ENCODE measurements at regions not wholly inside any gene's neighbourhood (a gene's known extent, or its start where the extent isn't known, plus 50 kb on each side); places are given as distances from the start of the nearest gene placed in this dataset.

GRCh38 chr5:56288873-56289601 is 55.9 kb upstream of the ANKRD55 start:
- Histone ChIP-seq H3K36me3 (ENCODE audit: control insufficient read depth in 1 of 2, insufficient read depth in 2 of 2, low read length in 1 of 2) (no peaks in the 10 kb centered on the region), H3K27me3 (ENCODE audit: control insufficient read depth in 1 of 2, insufficient read depth in 2 of 2, low read length in 1 of 2) (no peaks in the 10 kb centered on the region), H3K4me3 (ENCODE audit: low read length in 2 of 2) (no peak overlapping the region), H3K4me1 (ENCODE audit: control insufficient read depth in 1 of 2, insufficient read depth in 2 of 2, low read length in 2 of 2) (no peaks in the 10 kb centered on the region), H3K27ac (ENCODE audit: low read depth in 1 of 2, low read length in 2 of 2) (no peak overlapping the region), H3K9me3 (ENCODE audit: control insufficient read depth, low read length) (no peaks in the 10 kb centered on the region)
- 91% methylated on average over 4 of the region's 4 CpGs for WGBS, 2 donors
- no peak for ATAC-seq (ENCODE audit: low FRiP score)
- intact Hi-C loops (cut with DNase I): no loop called here
- no peak for DNase-seq

GRCh38 chr5:56286015-56286884 is 53.1 kb upstream of the ANKRD55 start:
- H3K4me1 ChIP-seq (ENCODE audit: control insufficient read depth in 1 of 2, insufficient read depth in 2 of 2, low read length in 2 of 2): no peaks in the 10 kb centered on the region
- H3K36me3 ChIP-seq (ENCODE audit: control insufficient read depth in 1 of 2, insufficient read depth in 2 of 2, low read length in 1 of 2): no peaks in the 10 kb centered on the region
- H3K4me3 ChIP-seq (ENCODE audit: low read length in 2 of 2): no peak overlapping the region
- intact Hi-C loops (cut with DNase I): no loop called here
- no peaks in the 10 kb centered on the region for H3K9me3 ChIP-seq (ENCODE audit: control insufficient read depth, low read length)
- DNase-seq: no peak
- no peaks in the 10 kb centered on the region for H3K27me3 ChIP-seq (ENCODE audit: control insufficient read depth in 1 of 2, insufficient read depth in 2 of 2, low read length in 1 of 2)
- H3K27ac ChIP-seq (ENCODE audit: low read depth in 1 of 2, low read length in 2 of 2): no peak overlapping the region
- ATAC-seq (ENCODE audit: low FRiP score): no peak
- WGBS, 2 donors: 14 to 30% methylated on average over 2 of the region's 2 CpGs

DNA sequence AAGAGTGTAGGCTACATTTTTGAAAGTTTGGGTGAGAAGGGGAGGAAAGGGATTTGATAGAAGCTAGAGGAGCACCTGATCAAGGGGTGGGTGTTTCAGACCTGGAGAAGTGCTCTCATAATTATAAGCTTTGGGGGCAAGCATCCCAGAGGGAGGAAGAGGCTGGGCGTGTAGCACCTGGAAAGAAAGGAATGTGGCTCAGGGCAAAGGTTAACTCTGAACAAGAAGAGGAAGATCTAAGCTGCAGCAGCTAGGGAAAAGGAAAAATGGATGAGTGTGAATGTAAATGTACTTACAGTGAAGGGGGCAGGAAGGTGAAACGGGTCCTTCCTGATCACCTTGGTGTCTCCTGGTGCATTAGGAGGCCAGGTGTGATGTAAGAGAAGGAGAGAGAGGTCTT is 49.8 kb upstream of the ANKRD55 start:
- no peaks in the 10 kb centered on the region for H3K36me3 ChIP-seq (ENCODE audit: control insufficient read depth in 1 of 2, insufficient read depth in 2 of 2, low read length in 1 of 2)
- DNase-seq: no peak
- H3K4me3 ChIP-seq (ENCODE audit: low read length in 2 of 2): no peak overlapping the region
- no peak for ATAC-seq (ENCODE audit: low FRiP score)
- no peak overlapping the region for H3K27ac ChIP-seq (ENCODE audit: low read depth in 1 of 2, low read length in 2 of 2)
- no peaks in the 10 kb centered on the region for H3K9me3 ChIP-seq (ENCODE audit: control insufficient read depth, low read length)
- WGBS, 2 donors: 89 to 92% methylated on average over 2 of the region's 2 CpGs
- intact Hi-C loops (cut with DNase I): no loop called here
- no peaks in the 10 kb centered on the region for H3K27me3 ChIP-seq (ENCODE audit: control insufficient read depth in 1 of 2, insufficient read depth in 2 of 2, low read length in 1 of 2)
- no peaks in the 10 kb centered on the region for H3K4me1 ChIP-seq (ENCODE audit: control insufficient read depth in 1 of 2, insufficient read depth in 2 of 2, low read length in 2 of 2)
